GM12865 (cell line): ENCODE measurements at regions not wholly inside any gene's neighbourhood (a gene's known extent, or its start where the extent isn't known, plus 50 kb on each side); places are given as distances from the start of the nearest gene placed in this dataset.

ENCODE experiments used
- DNase-seq: peaks from one replicate; pipeline ENCODE4 v3.0.0; 2010; ENCODE audit warnings: low read depth
- H3K4me3 ChIP-seq: 2 replicates; pipeline ENCODE4 v1.5.1; 2011; ENCODE audit warnings: mild to moderate bottlenecking, low read depth, low read length, control low read depth
- TF ChIP-seq, protein P1 (sequence below): IDR thresholded peaks from 2 replicates; pipeline ENCODE4 v1.5.1; 2011; ENCODE audit warnings: low read length, control low read depth, low read depth, inconsistent platforms; ENCODE audit not compliant: insufficient read depth; ENCODE audit errors: missing control alignments

- no peak for DNase-seq
Observed at GRCh38 chr7:46006723-46007122, 85.7 kb upstream of the IGFBP3 start.

DNA sequence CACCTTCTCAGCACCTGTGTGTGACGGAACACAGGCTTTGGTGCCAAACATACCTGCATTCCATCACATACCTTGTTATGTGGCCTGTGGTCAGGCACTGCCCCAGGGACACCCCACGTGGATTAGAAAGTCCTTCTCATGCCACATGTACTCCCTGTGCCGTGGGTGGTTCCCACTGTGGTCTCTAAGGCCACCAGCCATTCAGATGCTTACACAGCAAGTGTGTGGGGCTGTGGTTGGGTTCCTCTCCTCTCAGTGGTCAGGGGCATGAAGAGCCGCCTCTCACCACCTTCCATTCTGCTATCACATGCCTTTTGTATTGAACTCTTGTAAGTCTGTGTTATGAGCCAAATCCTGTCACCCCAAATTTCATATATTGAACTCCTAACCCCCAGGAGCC, 85.1 kb upstream of the IGFBP3 start:
- DNase-seq: no peak
- TF ChIP-seq, protein P1, sequence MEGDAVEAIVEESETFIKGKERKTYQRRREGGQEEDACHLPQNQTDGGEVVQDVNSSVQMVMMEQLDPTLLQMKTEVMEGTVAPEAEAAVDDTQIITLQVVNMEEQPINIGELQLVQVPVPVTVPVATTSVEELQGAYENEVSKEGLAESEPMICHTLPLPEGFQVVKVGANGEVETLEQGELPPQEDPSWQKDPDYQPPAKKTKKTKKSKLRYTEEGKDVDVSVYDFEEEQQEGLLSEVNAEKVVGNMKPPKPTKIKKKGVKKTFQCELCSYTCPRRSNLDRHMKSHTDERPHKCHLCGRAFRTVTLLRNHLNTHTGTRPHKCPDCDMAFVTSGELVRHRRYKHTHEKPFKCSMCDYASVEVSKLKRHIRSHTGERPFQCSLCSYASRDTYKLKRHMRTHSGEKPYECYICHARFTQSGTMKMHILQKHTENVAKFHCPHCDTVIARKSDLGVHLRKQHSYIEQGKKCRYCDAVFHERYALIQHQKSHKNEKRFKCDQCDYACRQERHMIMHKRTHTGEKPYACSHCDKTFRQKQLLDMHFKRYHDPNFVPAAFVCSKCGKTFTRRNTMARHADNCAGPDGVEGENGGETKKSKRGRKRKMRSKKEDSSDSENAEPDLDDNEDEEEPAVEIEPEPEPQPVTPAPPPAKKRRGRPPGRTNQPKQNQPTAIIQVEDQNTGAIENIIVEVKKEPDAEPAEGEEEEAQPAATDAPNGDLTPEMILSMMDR: no peak
- no peak overlapping the region for H3K4me3 ChIP-seq

More at GRCh38 chr7:46006723-46007122, 85.7 kb upstream of the IGFBP3 start:
- H3K4me3 ChIP-seq: no peak overlapping the region
- TF ChIP-seq, protein P1: no peak

DNA sequence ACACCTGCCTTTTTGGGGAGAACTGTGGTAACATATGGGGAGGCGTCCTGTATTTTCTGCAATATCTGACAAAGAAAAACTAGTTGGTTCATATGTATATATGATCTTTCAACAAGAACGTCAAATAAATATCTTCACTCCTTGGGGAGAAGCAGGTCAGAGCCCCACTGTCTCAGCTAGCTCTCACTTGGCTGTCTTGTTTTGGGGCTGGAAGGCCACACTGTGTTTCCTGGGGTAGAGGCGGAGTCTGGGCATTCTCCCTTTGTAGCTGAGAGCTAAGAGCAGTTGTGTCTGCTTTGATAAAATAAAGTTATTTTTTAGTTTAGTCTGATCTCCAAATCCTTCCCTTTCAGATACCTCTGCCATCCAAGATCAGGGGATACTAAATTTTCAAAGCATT, 83.9 kb upstream of the IGFBP3 start:
- TF ChIP-seq, protein P1: no peak
- no peak overlapping the region for H3K4me3 ChIP-seq
- DNase-seq: no peak

GRCh38 chr7:46003896-46004875, 83.1 kb upstream of the IGFBP3 start:
- DNase-seq: no peak
- TF ChIP-seq, protein P1: no peak
- H3K4me3 ChIP-seq: no peak overlapping the region

- no peak overlapping the region for H3K4me3 ChIP-seq
- DNase-seq: no peak
- TF ChIP-seq, protein P1: no peak
Observed at GRCh38 chr7:46003161-46003560, 82.1 kb upstream of the IGFBP3 start.

GRCh38 chr7:46000513-46000912, 79.4 kb upstream of the IGFBP3 start:
- no peak for DNase-seq
- H3K4me3 ChIP-seq: no peak overlapping the region
- TF ChIP-seq, protein P1: no peak
